Stimulated activated CD4-positive, alpha-beta T cell treated with anti-CD3 and anti-CD28 coated beads, Interleukin-1b, Interleukin-23, amount 100 ng/mL, for 4 hours (primary cell): ENCODE measurements at regions not wholly inside any gene's neighbourhood (a gene's known extent, or its start where the extent isn't known, plus 50 kb on each side); places are given as distances from the start of the nearest gene placed in this dataset.

ENCODE experiments used
- DNase-seq, 2 donors: peaks; one replicate each; pipeline ENCODE4 v3.0.0-alpha.2; 2020; ENCODE audit warnings: low read depth in 2 of 2

GRCh38 chr10:78955206-78955605 lies 113.6 kb upstream of the ZMIZ1 start:
- no peak for DNase-seq

- no peak for DNase-seq
Measured at GRCh38 chr10:78956391-78956790, 112.4 kb upstream of the ZMIZ1 start.

GRCh38 chr10:78957471-78958039 lies 111.2 kb upstream of the ZMIZ1 start:
- DNase-seq, result no peak

- DNase-seq, result no peak
Measured at GRCh38 chr10:78959217-78959923, 109.4 kb upstream of the ZMIZ1 start.

GRCh38 chr10:78959924-78960285 lies 108.9 kb upstream of the ZMIZ1 start:
- no peak for DNase-seq

- no peak for DNase-seq
Measured at GRCh38 chr10:78960316-78960800, 108.4 kb upstream of the ZMIZ1 start.

GRCh38 chr10:78961760-78962159 lies 107.0 kb upstream of the ZMIZ1 start:
- no peak for DNase-seq

GRCh38 chr10:78963074-78964034 lies 105.4 kb upstream of the ZMIZ1 start:
- DNase-seq, result no peak

- DNase-seq, result no peak
Measured at GRCh38 chr10:78964274-78964951, 104.4 kb upstream of the ZMIZ1 start.

- no peak for DNase-seq
Measured at GRCh38 chr10:78964952-78965633, 103.7 kb upstream of the ZMIZ1 start.

- DNase-seq, result no peak
Measured at GRCh38 chr10:78966182-78966787, 102.5 kb upstream of the ZMIZ1 start.

GRCh38 chr10:78966844-78967488 lies 101.8 kb upstream of the ZMIZ1 start:
- DNase-seq, result no peak

- no peak for DNase-seq
Measured at GRCh38 chr10:78968300-78968942, 100.3 kb upstream of the ZMIZ1 start.

- no peak for DNase-seq
Measured at GRCh38 chr10:78968943-78969342, 99.8 kb upstream of the ZMIZ1 start.

- no peak for DNase-seq
Measured at GRCh38 chr10:78969719-78970118, 99.0 kb upstream of the ZMIZ1 start.

GRCh38 chr10:78970261-78970660 lies 98.5 kb upstream of the ZMIZ1 start:
- DNase-seq, result no peak

- no peak for DNase-seq
Measured at GRCh38 chr10:78971094-78971682, 97.6 kb upstream of the ZMIZ1 start.

- DNase-seq, result no peak
Measured at GRCh38 chr10:78972160-78972946, 96.4 kb upstream of the ZMIZ1 start.
